Skin epidermis (tissue), 12 donors: ENCODE measurements at regions not wholly inside any gene's neighbourhood (a gene's known extent, or its start where the extent isn't known, plus 50 kb on each side); places are given as distances from the start of the nearest gene placed in this dataset.

ENCODE experiments used
- H3K27ac ChIP-seq, 21 experiments: fragments of 200-600 bp; sonication (generic) in 11 of 21; one replicate each; pipeline ENCODE4 v1.5.0; 2020; ENCODE audit warnings: mild to moderate bottlenecking in 3 of 21, inconsistent platforms in 2 of 21, moderate library complexity in 2 of 21
- H3K4me3 ChIP-seq, 7 experiments: fragments of 200-600 bp; sonication (generic) in 2 of 7; one replicate each; pipeline ENCODE4 v1.5.0; 2020; ENCODE audit warnings: inconsistent platforms in 2 of 7, mild to moderate bottlenecking in 2 of 7, moderate library complexity in 1 of 7

- H3K27ac ChIP-seq = no peak overlapping the region
- no peak overlapping the region for H3K4me3 ChIP-seq
Measured at GRCh38 chr19:31546205-31546960, 197.1 kb upstream of the TSHZ3 start.

- H3K4me3 ChIP-seq = no peak overlapping the region
- H3K27ac ChIP-seq = no peak overlapping the region
Measured at GRCh38 chr19:31548941-31549340, 199.7 kb upstream of the TSHZ3 start.

- Histone ChIP-seq H3K4me3 (no peak overlapping the region), H3K27ac (peak overlapping the region in 1 of 21 experiments; percentile 18)
Measured at GRCh38 chr19:31553112-31553845, 204.0 kb upstream of the TSHZ3 start.

- H3K27ac ChIP-seq = no peak overlapping the region
- H3K4me3 ChIP-seq = no peak overlapping the region
Measured at GRCh38 chr19:31553846-31554215, 204.6 kb upstream of the TSHZ3 start.

DNA sequence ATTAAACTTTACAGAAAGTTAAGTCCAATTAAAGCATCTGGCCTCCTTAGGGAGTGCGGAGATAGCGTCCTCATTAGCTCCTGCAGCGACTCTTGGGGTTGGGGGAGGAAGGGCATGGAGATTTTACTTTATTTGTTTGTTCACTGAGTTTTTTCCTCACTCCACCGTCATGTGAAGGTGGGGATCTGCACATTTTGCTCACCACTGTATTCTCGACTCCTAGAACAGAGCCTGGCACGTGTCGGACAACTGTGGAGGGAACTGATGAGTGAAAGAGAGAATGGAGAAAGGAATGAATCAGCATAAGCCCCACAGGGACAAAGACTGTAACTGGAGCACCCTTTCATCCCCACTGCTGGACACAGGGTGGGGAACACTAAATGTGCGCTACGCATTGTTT lies 205.1 kb upstream of the TSHZ3 start:
- no peak overlapping the region for H3K27ac ChIP-seq

DNA sequence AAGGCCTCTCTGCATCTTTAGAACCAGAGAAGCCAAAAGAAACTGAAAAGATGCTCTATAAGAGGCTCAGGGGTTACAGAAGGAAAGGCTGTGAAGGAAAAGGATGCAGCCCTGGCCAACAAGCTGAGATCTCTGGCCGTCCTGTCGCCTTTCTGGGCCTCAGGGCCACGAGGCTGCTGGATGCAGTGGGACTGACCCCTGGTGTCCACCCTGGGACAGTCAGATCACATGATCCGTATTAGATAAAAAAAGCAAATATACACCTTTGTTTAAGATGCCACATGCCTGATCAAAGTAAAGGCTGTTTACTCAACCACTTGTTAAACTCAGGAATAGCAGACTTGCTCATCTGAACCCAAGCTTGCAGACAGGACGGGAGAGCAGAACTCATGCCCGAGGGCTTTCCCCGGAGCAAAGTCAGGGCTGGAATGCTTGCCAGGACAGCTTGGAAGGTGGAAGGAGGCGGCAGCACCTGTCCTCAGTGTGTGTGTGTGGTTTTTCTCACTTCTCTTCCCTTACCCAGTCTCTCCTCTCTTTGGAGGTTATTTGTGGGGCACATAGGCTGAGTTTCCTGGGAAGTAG lies 206.5 kb upstream of the TSHZ3 start:
- Histone ChIP-seq H3K27ac (no peak overlapping the region), H3K4me3 (no peak overlapping the region)

More for the DNA sequence above, 205.1 kb upstream of the TSHZ3 start:
- H3K4me3 ChIP-seq = no peak overlapping the region

GRCh38 chr19:31559494-31559893 lies 210.3 kb upstream of the TSHZ3 start:
- no peak overlapping the region for H3K4me3 ChIP-seq
- no peak overlapping the region for H3K27ac ChIP-seq

DNA sequence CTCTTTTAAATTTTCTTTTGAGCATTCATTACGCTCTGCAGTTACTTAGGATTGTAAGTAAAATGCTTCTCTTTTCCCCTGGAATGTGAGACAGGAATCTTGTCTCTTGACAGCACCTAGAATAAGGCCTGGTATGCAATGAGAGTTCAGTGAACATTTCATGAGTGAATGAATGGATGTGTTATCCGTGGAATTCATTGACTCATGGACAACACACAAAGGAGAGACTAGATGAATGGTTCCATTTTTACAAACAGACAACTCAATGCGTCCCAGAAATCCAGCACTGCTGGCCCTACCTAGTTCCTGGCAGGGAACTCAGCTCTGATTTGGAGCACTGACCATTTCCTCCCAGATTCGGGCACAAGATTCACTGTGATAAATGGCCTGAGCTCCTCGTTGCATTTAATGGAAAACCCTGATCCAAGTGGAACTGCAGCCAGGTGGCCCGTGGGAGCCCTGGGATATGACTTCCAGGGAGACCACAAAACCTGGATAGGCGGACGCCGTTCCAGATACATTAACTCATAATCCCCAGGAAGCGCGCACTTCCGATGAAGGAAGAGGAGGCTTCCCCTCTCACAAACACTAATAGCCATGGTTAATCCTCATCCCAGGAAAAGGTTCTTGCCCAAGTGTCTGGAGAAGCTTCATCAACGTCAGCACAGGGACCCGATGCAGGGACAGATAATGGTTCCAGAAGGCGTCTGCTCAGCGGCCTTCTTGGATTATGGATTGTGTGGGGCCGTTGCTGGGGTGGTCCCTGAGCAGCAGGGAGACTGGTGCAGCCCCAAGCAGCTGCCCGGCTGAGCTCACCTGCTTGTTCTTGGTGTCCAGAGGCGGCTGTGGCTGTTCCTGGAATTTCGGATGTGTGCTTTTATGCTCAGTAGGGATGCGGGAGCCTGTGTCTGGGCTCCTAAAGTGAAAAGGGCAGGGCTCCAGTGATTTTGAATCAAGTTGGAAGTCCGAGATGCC lies 211.1 kb upstream of the TSHZ3 start:
- Histone ChIP-seq H3K27ac (no peak overlapping the region), H3K4me3 (no peak overlapping the region)

- Histone ChIP-seq H3K27ac (no peak overlapping the region), H3K4me3 (no peak overlapping the region)
Measured at GRCh38 chr19:31562966-31563612, 213.9 kb upstream of the TSHZ3 start.

DNA sequence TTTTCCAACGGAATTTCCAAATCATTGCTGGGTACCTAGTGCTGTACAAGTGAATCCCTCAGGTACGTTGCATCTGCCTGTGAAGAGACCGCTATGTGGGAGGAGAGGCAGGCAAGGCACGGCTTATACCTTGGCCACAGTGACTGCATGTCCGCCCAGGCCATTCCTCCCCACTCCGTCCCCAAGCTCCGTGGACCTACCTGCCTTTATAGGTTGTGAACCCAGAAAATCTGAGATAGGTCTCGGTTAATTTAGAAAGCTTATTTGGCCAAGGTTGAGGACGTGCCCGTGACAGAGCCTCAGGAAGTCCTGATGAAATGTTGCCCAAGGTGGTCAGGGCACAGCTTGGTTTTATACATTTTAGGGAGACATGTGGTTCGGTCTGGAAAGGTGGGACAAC lies 218.5 kb upstream of the TSHZ3 start:
- Histone ChIP-seq H3K4me3 (no peak overlapping the region), H3K27ac (no peak overlapping the region)

- H3K27ac ChIP-seq = no peak overlapping the region
- H3K4me3 ChIP-seq = no peak overlapping the region
Measured at GRCh38 chr19:31568724-31569123, 219.5 kb upstream of the TSHZ3 start.

DNA sequence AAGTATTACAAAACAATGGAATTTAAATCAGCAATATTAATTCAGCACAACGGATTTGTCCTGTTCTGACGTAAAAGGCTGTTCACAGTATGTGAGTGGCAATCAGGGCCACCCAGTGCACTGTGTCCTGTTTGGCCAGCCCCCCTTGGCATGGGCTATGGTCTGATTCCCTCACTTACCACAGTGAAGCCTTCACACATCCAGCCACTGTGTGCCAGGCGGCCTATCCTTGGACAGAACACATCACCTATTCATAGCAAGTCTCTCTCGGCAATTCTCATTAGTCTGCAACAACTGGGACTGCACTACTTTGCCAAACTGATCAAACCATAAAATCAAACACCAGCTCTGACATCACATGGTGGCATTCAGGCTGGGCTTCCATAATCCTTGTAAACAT lies 221.5 kb upstream of the TSHZ3 start:
- Histone ChIP-seq H3K27ac (no peak overlapping the region), H3K4me3 (no peak overlapping the region)

DNA sequence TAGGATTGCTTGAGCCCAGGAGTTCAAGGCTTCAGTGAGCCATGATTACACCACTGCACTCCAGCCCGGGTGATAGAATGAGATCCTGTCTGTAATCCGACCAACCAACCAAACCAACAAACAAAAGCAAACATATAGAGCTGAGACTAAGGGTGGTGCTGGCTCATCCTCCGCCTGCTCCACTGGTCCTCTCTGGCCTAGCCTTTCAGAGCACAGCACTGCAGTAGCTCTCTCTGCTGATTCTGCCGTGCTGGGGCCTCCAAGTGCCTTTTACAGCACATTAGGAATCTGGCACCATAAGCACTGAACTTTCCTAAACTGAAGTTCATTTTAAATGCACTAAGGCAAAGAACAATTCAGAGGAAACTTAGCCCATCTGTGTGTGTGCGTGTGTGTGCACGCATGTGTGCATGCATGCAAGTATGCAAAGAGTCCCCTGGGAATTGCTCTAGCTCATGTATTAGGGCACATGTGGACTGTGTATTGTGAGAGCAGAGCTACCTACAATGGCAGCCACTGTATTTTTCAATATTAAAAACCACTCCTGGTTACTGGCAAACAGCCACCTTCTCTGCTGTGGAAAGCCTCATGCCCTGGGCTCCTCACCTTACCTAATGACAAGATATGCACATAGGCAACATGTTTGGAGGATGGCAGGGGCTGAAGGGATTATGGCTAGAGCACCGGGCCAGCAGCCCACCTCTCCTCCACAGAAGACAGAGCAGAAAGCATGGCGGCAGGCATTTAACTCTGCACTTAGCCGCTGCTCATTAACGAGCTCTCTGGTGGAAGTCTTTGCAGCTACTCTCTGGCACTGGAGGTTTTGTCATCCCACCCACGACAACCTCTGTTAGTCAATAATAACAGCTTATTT lies 223.1 kb upstream of the TSHZ3 start:
- Histone ChIP-seq H3K27ac (no peak overlapping the region), H3K4me3 (no peak overlapping the region)

DNA sequence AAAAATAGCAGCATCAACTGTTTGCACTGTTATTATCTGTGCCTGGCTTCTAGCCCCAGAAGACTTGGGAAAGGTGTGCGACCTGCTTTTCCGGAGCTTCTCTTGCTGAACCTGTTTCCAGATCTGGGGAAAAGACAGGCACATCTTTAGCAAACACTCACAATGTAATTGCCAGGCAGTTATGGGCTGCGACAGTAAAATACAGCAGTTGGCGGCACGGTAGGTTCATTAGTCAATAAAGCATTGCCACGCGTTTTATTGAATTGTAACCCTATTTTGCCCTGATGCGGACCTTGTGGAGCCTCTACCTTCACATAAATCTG lies 223.7 kb upstream of the TSHZ3 start:
- no peak overlapping the region for H3K27ac ChIP-seq
- no peak overlapping the region for H3K4me3 ChIP-seq

DNA sequence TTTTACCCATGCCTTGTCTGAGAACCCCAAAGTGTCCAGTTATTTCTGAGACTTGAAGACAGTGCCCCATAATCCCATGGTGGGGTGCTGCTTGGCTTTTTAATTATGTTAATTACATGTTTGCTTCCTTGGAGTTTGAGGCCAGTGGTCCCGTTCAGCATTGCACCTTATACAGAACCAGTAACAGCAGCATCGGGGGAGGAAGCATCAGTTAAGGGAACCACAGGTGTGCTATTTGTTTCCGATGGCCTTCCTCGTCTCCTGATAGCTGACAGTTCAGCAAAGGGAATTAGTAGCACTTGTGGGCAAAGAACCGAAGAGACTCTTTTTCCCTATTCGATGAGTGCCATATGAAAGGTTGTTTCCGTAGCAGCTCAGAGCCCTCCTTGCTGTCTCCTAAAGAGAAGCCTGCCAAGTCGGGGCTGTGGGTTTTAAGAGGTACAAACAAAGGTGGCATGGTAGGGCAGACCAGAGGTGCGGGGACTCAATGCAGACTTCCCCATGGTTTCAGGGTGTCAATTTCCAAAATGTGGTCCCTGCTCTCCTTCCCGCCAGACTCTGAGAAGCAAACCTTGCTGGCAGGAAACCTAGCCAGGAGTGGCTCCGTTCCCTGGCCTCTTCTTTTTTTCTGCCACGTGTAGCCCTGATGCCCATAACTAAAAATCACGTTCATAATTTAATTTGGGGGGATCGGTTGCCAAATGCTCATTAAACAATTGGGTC lies 225.2 kb upstream of the TSHZ3 start:
- Histone ChIP-seq H3K4me3 (no peak overlapping the region), H3K27ac (no peak overlapping the region)

DNA sequence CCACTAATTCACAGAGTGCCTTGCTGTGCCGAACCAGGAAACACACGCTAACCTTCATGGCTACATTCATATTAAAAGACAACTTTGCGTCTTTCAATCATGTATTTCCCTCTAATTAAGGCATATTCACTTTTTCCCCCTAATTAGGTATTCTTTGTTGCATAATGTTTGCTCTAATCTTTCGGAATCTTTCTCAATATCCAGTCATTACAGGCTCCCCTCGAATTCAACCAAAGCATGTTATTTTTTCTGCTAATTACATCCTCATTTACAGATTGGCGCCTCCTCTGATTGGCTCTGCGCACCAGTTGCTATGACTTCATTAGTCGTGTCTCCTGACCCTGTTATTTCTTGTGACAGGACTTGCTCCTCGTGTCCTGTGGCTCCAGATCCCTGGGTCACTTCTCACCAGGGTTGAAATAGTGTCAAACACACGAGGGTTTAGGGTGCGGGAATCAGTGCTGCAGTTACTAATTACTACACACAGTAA lies 226.7 kb upstream of the TSHZ3 start:
- no peak overlapping the region for H3K4me3 ChIP-seq
- no peak overlapping the region for H3K27ac ChIP-seq

- no peak overlapping the region for H3K27ac ChIP-seq
- H3K4me3 ChIP-seq = no peak overlapping the region
Measured at GRCh38 chr19:31578326-31578725, 229.1 kb upstream of the TSHZ3 start.

GRCh38 chr19:31583148-31583547 lies 233.9 kb upstream of the TSHZ3 start:
- Histone ChIP-seq H3K27ac (no peak overlapping the region), H3K4me3 (no peak overlapping the region)
